ENCODE measurements at regions not wholly inside any gene's neighbourhood (a gene's known extent, or its start where the extent isn't known, plus 50 kb on each side); places are given as distances from the start of the nearest gene placed in this dataset.

GRCh38 chr6:43912116-43912577 lies 142.1 kb downstream of the VEGFA start:
- Histone ChIP-seq H4K91ac (ENCODE audit: low read depth, low read length) (no peak overlapping the region), H3K23ac (ENCODE audit: low read length) (no peak overlapping the region)

GRCh38 chr6:43911354-43912115 lies 141.5 kb downstream of the VEGFA start:
- no peak for DNase-seq
- no peaks in the 10 kb centered on the region for H3K4me1 ChIP-seq (ENCODE audit: control insufficient read depth in 1 of 2, insufficient read depth in 2 of 2, low read length in 2 of 2)
- WGBS (ENCODE audit: extremely low coverage, insufficient coverage, insufficient read length): no CpG with 5 or more reads among the region's 8 CpGs
- H2BK5ac ChIP-seq (ENCODE audit: low read depth, low read length, poor library complexity): no peak overlapping the region
- H4K12ac ChIP-seq (ENCODE audit: low read depth, low read length): no peak overlapping the region
- H3K18ac ChIP-seq (ENCODE audit: low read length): no peak overlapping the region
- no peak overlapping the region for H3K4me2 ChIP-seq (ENCODE audit: low read length)
- no peak overlapping the region for H2BK12ac ChIP-seq (ENCODE audit: low read length)
- H3K79me1 ChIP-seq (ENCODE audit: low read length): no peaks in the 10 kb centered on the region
- H3K9me3 ChIP-seq (ENCODE audit: insufficient read depth, low read depth, low read length): no peaks in the 10 kb centered on the region
- no peak overlapping the region for H2AK5ac ChIP-seq (ENCODE audit: low read length)
- no peak overlapping the region for H4K8ac ChIP-seq (ENCODE audit: low read depth, low read length)
- H2BK120ac ChIP-seq (ENCODE audit: insufficient read depth, low read length, poor library complexity): no peak overlapping the region
- H3K36me3 ChIP-seq (ENCODE audit: control insufficient read depth in 1 of 2, insufficient read depth in 2 of 2, low read length in 2 of 2): no peaks in the 10 kb centered on the region
- no peak overlapping the region for H3K9ac ChIP-seq (ENCODE audit: low read length)
- H2AFZ ChIP-seq (ENCODE audit: insufficient read depth, low read length, poor library complexity): no peak overlapping the region
- H3K14ac ChIP-seq (ENCODE audit: low read length): no peak overlapping the region
- H3K23ac ChIP-seq (ENCODE audit: low read length): no peak overlapping the region
- H4K91ac ChIP-seq (ENCODE audit: low read depth, low read length): no peak overlapping the region
- no peaks in the 10 kb centered on the region for H3K79me2 ChIP-seq (ENCODE audit: control insufficient read depth, insufficient read depth, low read length, poor library complexity)
- no peak overlapping the region for H3K4me3 ChIP-seq (ENCODE audit: low read depth, low read length)
- H3K27ac ChIP-seq (ENCODE audit: low read depth, low read length): no peak overlapping the region
- no peaks in the 10 kb centered on the region for H3K27me3 ChIP-seq (ENCODE audit: insufficient read depth, low read length)
- no peak overlapping the region for H3K4ac ChIP-seq (ENCODE audit: low read depth, low read length)

More at GRCh38 chr6:43912116-43912577, 142.1 kb downstream of the VEGFA start:
- no peak overlapping the region for H3K14ac ChIP-seq (ENCODE audit: low read length)
- no peak overlapping the region for H3K18ac ChIP-seq (ENCODE audit: low read length)
- H2BK120ac ChIP-seq (ENCODE audit: insufficient read depth, low read length, poor library complexity): no peak overlapping the region
- H3K4ac ChIP-seq (ENCODE audit: low read depth, low read length): no peak overlapping the region
- no CpG with 5 or more reads among the region's 7 CpGs for WGBS (ENCODE audit: extremely low coverage, insufficient coverage, insufficient read length)
- H2BK12ac ChIP-seq (ENCODE audit: low read length): no peak overlapping the region
- H2AK5ac ChIP-seq (ENCODE audit: low read length): no peak overlapping the region
- H3K9me3 ChIP-seq (ENCODE audit: insufficient read depth, low read depth, low read length): no peaks in the 10 kb centered on the region
- H3K4me3 ChIP-seq (ENCODE audit: low read depth, low read length): no peak overlapping the region
- no peak overlapping the region for H4K12ac ChIP-seq (ENCODE audit: low read depth, low read length)
- no peak for DNase-seq
- no peaks in the 10 kb centered on the region for H3K27me3 ChIP-seq (ENCODE audit: insufficient read depth, low read length)
- H3K4me2 ChIP-seq (ENCODE audit: low read length): no peak overlapping the region
- H3K9ac ChIP-seq (ENCODE audit: low read length): no peak overlapping the region
- H4K8ac ChIP-seq (ENCODE audit: low read depth, low read length): no peak overlapping the region
- H2AFZ ChIP-seq (ENCODE audit: insufficient read depth, low read length, poor library complexity): no peak overlapping the region
- no peaks in the 10 kb centered on the region for H3K4me1 ChIP-seq (ENCODE audit: control insufficient read depth in 1 of 2, insufficient read depth in 2 of 2, low read length in 2 of 2)
- no peaks in the 10 kb centered on the region for H3K36me3 ChIP-seq (ENCODE audit: control insufficient read depth in 1 of 2, insufficient read depth in 2 of 2, low read length in 2 of 2)
- no peak overlapping the region for H2BK5ac ChIP-seq (ENCODE audit: low read depth, low read length, poor library complexity)
- H3K79me2 ChIP-seq (ENCODE audit: control insufficient read depth, insufficient read depth, low read length, poor library complexity): no peaks in the 10 kb centered on the region
- H3K79me1 ChIP-seq (ENCODE audit: low read length): no peaks in the 10 kb centered on the region
- H3K27ac ChIP-seq (ENCODE audit: low read depth, low read length): no peak overlapping the region

GRCh38 chr6:43910638-43911353 lies 140.8 kb downstream of the VEGFA start:
- H2BK5ac ChIP-seq (ENCODE audit: low read depth, low read length, poor library complexity): no peak overlapping the region
- H3K23ac ChIP-seq (ENCODE audit: low read length): no peak overlapping the region
- H2BK12ac ChIP-seq (ENCODE audit: low read length): no peak overlapping the region
- no peak overlapping the region for H3K14ac ChIP-seq (ENCODE audit: low read length)
- no peak overlapping the region for H4K91ac ChIP-seq (ENCODE audit: low read depth, low read length)
- no peaks in the 10 kb centered on the region for H3K9me3 ChIP-seq (ENCODE audit: insufficient read depth, low read depth, low read length)
- no peaks in the 10 kb centered on the region for H3K27me3 ChIP-seq (ENCODE audit: insufficient read depth, low read length)
- peak overlapping the region; percentile 31 for H3K4me3 ChIP-seq (ENCODE audit: low read depth, low read length)
- WGBS (ENCODE audit: extremely low coverage, insufficient coverage, insufficient read length): no CpG with 5 or more reads among the region's 6 CpGs
- DNase-seq: no peak
- H3K79me2 ChIP-seq (ENCODE audit: control insufficient read depth, insufficient read depth, low read length, poor library complexity): no peaks in the 10 kb centered on the region
- no peak overlapping the region for H2BK120ac ChIP-seq (ENCODE audit: insufficient read depth, low read length, poor library complexity)
- H3K79me1 ChIP-seq (ENCODE audit: low read length): no peaks in the 10 kb centered on the region
- H3K27ac ChIP-seq (ENCODE audit: low read depth, low read length): no peak overlapping the region
- no peak overlapping the region for H3K4ac ChIP-seq (ENCODE audit: low read depth, low read length)
- no peak overlapping the region for H4K12ac ChIP-seq (ENCODE audit: low read depth, low read length)
- no peak overlapping the region for H2AFZ ChIP-seq (ENCODE audit: insufficient read depth, low read length, poor library complexity)
- H2AK5ac ChIP-seq (ENCODE audit: low read length): no peak overlapping the region
- no peaks in the 10 kb centered on the region for H3K36me3 ChIP-seq (ENCODE audit: control insufficient read depth in 1 of 2, insufficient read depth in 2 of 2, low read length in 2 of 2)
- H3K9ac ChIP-seq (ENCODE audit: low read length): no peak overlapping the region
- H3K4me2 ChIP-seq (ENCODE audit: low read length): no peak overlapping the region
- H4K8ac ChIP-seq (ENCODE audit: low read depth, low read length): no peak overlapping the region
- no peak overlapping the region for H3K18ac ChIP-seq (ENCODE audit: low read length)
- H3K4me1 ChIP-seq (ENCODE audit: control insufficient read depth in 1 of 2, insufficient read depth in 2 of 2, low read length in 2 of 2): no peaks in the 10 kb centered on the region

- no peak overlapping the region for H2BK12ac ChIP-seq (ENCODE audit: low read length)
- H3K4me3 ChIP-seq (ENCODE audit: low read depth, low read length): no peak overlapping the region
- no peaks in the 10 kb centered on the region for H3K4me1 ChIP-seq (ENCODE audit: control insufficient read depth in 1 of 2, insufficient read depth in 2 of 2, low read length in 2 of 2)
- no peak overlapping the region for H3K27ac ChIP-seq (ENCODE audit: low read depth, low read length)
- H3K36me3 ChIP-seq (ENCODE audit: control insufficient read depth in 1 of 2, insufficient read depth in 2 of 2, low read length in 2 of 2): no peaks in the 10 kb centered on the region
- H3K4me2 ChIP-seq (ENCODE audit: low read length): no peak overlapping the region
- H4K12ac ChIP-seq (ENCODE audit: low read depth, low read length): no peak overlapping the region
- H3K4ac ChIP-seq (ENCODE audit: low read depth, low read length): no peak overlapping the region
- no peak overlapping the region for H3K14ac ChIP-seq (ENCODE audit: low read length)
- no peaks in the 10 kb centered on the region for H3K9me3 ChIP-seq (ENCODE audit: insufficient read depth, low read depth, low read length)
- H3K9ac ChIP-seq (ENCODE audit: low read length): no peak overlapping the region
- H3K18ac ChIP-seq (ENCODE audit: low read length): no peak overlapping the region
- no CpG with 5 or more reads among the region's 1 CpG for WGBS (ENCODE audit: extremely low coverage, insufficient coverage, insufficient read length)
- H4K91ac ChIP-seq (ENCODE audit: low read depth, low read length): no peak overlapping the region
- H2AK5ac ChIP-seq (ENCODE audit: low read length): no peak overlapping the region
- no peak overlapping the region for H3K23ac ChIP-seq (ENCODE audit: low read length)
- H2BK120ac ChIP-seq (ENCODE audit: insufficient read depth, low read length, poor library complexity): no peak overlapping the region
- no peak overlapping the region for H2AFZ ChIP-seq (ENCODE audit: insufficient read depth, low read length, poor library complexity)
- no peak for DNase-seq
- H3K79me2 ChIP-seq (ENCODE audit: control insufficient read depth, insufficient read depth, low read length, poor library complexity): no peaks in the 10 kb centered on the region
- H2BK5ac ChIP-seq (ENCODE audit: low read depth, low read length, poor library complexity): no peak overlapping the region
- H3K79me1 ChIP-seq (ENCODE audit: low read length): no peaks in the 10 kb centered on the region
- no peaks in the 10 kb centered on the region for H3K27me3 ChIP-seq (ENCODE audit: insufficient read depth, low read length)
- no peak overlapping the region for H4K8ac ChIP-seq (ENCODE audit: low read depth, low read length)
Measured at GRCh38 chr6:43910149-43910637, 140.2 kb downstream of the VEGFA start.

Data from trophoblast cell (in vitro differentiated cells and primary cell).